Suprapubic skin (tissue), 4 donors: ENCODE measurements at regions not wholly inside any gene's neighbourhood (a gene's known extent, or its start where the extent isn't known, plus 50 kb on each side); places are given as distances from the start of the nearest gene placed in this dataset.

ENCODE experiments used
- EP300 ChIP-seq: sonication (generic); formaldehyde crosslinking; IDR thresholded peaks from one replicate; pipeline ENCODE4 v1.6.1; 2017; ENCODE audit warnings: antibody characterized with exemption
- POLR2AphosphoS5 ChIP-seq, 3 donors: sonication (generic); formaldehyde crosslinking; IDR thresholded peaks; one replicate each; pipeline ENCODE4 v1.6.1; 2017; ENCODE audit warnings: antibody characterized with exemption in 3 of 3

- TF ChIP-seq POLR2AphosphoS5 (IDR thresholded peaks at IDR 0.05) (no peak), EP300 (no peak)
Observed at GRCh38 chr12:126807312-126807865, 1459.6 kb upstream of the TMEM132C start.
